CD4-positive, alpha-beta T cell treated with Interleukin-15 for 4 hours (primary cell): ENCODE measurements at regions not wholly inside any gene's neighbourhood (a gene's known extent, or its start where the extent isn't known, plus 50 kb on each side); places are given as distances from the start of the nearest gene placed in this dataset.
"Not testable (repeated sequence)": the region's sequence is repeated elsewhere in the genome, so short reads cannot be mapped to it uniquely, and the experiment has no call there.

ENCODE experiments used
- DNase-seq: peaks from one replicate; pipeline ENCODE4 v3.0.0-alpha.2; 2020; ENCODE audit warnings: low spot score

DNA sequence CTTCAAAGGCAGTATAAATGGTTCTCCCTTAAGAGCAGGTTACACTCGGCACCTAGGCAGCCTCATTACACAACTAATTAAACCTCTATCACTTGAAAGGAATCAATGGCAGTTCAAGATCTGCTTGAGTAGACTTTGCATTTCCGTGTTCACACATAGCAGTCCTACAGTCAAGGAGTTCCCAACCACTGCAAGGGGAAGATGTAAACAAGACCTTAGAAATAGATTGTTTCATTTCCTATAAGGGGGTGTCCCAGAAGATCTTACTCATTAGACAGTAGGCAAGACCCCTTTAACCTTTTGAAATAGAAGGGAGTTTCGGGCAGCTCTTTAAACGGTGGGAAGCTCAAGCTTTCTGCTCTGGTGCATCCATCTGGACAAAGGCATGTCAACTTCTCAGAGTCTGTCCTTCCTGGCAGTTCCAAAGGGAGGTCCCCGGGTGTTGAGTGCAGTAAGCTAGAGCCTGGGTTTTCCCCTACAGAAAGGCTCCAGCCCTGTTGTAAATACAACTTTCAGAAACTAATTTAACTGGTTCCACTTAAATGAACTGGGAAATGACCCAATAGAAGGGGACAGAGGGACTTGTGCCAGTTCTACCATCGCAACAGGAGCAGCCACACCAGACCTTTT lies 150.8 kb downstream of the RBMX2 start:
- no peak for DNase-seq

DNA sequence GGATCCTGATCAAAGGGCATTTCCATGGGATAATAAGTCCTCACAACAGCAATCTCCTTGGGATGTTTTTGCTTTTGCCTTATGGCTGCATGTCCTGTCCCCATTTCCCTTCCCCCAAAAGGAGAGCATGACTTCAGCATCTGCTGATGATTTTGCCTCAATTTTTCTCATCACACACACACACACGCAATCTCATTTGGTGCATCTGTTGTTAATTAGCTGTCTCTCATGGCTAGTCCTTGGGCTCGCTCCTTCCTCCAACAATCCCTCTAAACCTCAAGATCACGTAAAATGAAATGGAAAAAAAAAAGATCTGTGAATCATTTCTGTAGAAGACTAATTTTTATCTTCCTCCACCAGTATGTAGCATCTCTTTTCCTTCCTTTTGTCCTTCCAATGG lies 153.6 kb downstream of the RBMX2 start:
- no peak for DNase-seq

DNA sequence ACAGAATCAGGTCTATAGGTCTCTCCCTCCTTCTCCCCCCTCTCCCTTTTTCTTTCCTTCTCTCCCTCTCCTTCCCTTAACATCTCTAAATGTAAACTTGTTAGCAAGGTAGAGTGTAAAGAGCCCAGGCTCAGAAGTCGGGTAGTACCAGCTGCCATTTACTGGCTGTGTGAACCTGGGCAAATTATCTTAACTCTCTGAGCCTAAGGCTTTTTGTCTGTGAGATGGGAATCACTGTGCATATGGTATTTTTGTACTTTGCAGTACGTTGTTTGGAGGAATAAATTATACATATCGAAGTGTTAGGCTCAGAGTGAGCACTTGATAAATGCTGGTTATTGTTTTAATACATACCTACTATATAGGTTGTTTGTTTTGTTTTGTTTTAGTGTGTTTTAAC lies 154.0 kb downstream of the RBMX2 start:
- DNase-seq, result no peak

DNA sequence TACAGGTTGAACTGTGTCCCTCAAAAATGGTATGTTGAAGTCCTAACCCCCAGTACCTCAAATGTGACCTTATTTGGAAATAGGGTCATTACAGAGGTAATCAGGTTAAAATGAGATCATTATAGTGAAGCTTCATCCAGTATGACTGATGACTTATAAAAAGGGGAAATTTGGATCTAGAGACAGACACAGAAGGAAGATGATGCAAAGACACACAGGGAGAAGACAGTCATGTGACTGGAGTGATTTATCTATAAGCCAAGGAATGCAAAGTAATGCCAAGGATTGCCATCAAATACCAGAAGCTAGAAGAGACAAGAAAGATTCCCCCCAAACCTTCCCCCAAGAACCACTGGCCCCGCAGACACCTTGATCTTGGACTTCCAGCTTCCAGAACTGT lies 155.2 kb downstream of the RBMX2 start:
- DNase-seq, result no peak

DNA sequence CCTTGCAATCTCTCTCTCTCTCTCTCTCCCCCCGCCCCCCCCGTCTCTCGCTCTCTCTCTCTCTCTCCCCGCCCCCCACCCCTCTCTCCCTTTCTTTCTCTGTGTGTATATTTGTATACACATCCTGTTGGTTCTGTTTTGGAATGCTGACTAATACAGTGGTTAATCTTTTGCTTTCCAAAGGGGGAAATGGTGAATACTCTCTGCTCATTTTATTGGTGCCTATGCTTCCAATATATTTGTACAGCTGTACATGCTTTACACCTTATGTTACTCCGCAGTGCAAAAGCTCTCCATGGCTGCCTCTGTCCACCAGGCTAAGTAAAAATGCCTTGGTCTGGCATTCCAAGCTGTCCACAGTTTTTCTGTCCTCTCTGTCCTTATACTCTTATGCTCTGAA lies 158.8 kb downstream of the RBMX2 start:
- DNase-seq, result no peak

DNA sequence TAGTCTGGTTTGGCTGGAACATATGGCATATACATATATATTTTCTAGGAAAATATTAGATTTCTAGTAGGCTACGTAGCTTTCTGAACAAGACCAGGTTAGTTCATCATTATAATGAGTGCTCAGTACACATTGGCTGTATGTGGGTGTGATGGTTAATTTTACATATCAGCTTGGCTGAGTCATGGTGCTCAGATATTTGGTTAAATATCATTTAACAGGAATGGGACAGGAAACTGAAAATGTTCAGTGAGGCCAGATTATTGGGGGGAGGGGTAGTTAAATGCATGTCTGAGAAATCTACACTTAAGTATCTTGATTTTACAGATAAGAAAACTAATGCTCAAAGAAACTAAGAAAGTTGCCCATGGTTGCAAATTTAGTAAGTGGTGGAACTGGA lies 160.1 kb downstream of the RBMX2 start:
- DNase-seq, result no peak

DNA sequence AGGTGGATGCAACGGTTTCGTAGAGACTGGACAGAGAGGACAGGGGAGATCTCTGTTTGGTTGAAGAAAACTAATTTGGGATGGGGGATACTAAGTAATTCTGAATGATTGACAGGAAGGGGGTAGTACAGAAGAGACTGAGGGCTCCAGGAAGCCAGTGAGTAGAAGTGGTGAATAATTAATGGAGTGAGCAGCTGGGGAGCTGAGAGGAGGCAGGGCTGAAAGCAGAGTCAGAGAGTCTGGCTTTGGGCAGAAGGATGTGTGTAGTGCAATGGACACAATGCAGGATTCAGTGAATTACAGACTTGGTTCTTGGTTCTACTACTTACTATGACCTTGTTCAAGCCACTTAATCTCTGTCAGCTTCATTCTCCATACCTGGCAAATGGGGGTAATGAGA lies 161.7 kb downstream of the RBMX2 start:
- DNase-seq, result no peak

DNA sequence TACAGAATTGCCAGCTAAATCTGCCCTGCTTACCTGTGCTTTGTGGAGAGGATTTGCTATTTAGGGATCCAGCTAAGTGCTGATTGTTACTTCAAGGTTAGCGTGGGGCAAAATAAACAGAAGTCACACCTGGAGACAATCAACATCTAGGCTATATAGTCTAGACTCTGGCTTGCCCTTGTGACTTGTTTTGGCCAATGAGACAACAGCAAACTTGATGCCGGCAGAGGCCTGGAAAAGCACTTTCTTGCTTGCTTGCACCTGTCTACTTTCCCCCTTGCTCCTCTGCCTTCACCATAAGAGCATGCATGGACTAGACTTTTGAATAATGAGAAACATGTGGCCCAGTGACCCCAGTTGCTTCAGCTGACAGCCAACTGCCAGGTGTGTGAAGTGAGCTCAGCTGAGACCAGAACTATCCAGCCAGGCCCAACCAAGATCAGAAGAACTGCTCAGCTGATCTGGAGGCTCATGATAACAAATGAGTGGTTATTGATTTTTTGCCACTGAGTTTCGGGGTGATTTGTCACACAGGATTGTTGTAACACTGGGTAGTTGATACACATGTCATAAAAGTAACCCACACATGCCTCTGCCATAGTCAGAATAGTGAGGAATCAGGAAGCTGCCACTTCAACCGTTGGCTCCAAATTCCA lies 164.4 kb downstream of the RBMX2 start:
- no peak for DNase-seq

DNA sequence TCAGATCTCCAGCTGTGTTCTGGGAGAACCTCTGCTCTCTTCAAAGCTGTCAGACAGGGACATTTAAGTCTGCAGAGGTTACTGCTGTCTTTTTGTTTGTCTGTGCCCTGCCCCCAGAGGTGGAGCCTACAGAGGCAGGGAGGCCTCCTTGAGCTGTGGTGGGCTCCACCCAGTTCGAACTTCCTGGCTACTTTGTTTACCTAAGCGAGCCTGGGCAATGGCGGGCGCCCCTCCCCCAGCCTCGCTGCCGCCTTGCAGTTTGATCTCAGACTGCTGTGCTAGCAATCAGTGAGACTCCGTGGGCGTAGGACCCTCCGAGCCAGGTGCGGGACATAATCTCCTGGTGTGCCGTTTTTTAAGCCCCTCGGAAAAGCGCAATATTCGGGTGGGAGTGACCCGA lies 171.2 kb downstream of the RBMX2 start:
- DNase-seq, result not testable (repeated sequence)
